GM19395 (cell line): ENCODE measurements at regions not wholly inside any gene's neighbourhood (a gene's known extent, or its start where the extent isn't known, plus 50 kb on each side); places are given as distances from the start of the nearest gene placed in this dataset.
"Not testable (repeated sequence)": the region's sequence is repeated elsewhere in the genome, so short reads cannot be mapped to it uniquely, and the experiment has no call there.

ENCODE experiments used
- ATAC-seq: cut with Tn5 transposase; IDR thresholded peaks from one replicate; pipeline ENCODE4 v1.9.1; 2021; ENCODE audit warnings: mild to moderate bottlenecking, moderate library complexity; ENCODE audit not compliant: unreplicated experiment

DNA sequence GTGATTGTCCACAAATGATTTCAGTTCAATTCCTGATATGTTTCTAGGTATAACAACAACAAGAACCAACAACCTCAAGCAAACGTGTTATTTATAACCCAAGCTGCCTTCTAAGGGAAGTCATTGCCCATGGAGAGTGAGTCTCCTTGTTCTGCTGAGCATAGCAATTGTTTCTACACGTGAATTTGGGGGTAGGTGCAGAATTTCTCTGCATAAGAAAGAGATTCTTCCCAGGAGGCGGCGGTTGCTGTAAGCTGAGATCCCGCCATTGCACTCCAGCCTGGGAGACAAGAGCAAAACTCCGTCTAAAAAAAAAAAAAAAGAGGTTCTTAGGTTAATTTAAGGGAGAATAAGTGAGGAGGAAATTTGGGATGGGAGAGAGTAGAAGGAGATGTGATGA, 226.5 kb upstream of the PELI2 start:
- ATAC-seq: no peak

DNA sequence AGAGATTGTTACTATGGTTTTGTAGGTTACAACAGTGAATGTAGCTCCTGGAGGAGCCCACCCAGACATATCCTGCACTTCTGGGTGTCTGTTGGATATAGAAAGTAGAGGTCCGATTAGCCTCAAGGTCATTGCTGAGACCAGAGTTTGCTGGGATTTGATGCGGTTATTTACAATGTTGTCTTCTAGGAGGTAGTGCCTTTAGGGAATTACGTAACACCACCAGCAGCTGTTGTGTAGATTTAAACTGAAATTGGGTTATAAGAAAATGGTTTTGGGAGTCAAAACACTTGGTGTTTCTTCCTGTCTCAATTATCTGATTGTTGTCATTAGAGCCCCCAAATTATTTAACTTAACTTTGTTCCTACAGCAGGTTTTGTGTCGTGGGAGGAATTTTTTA, 225.3 kb upstream of the PELI2 start:
- no peak for ATAC-seq

DNA sequence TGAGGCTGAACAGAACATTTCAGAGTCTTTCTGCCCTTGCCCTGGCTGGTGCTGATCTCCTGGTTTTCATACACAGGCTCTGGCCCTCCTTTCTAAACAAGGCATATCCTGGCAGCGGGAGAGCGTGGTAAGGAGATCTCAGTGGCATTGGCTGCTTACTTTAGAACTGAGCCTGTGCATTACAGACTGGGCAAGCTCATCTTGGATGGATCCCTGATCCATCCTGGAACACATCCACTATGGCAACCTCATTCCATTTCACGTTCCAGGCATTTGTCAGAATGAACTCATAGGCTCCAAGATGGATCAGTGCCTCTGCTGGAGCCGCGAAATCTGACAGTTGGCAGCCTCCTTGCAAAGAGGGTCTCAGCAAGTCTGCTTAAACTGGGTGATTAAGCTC, 224.5 kb upstream of the PELI2 start:
- no peak for ATAC-seq

DNA sequence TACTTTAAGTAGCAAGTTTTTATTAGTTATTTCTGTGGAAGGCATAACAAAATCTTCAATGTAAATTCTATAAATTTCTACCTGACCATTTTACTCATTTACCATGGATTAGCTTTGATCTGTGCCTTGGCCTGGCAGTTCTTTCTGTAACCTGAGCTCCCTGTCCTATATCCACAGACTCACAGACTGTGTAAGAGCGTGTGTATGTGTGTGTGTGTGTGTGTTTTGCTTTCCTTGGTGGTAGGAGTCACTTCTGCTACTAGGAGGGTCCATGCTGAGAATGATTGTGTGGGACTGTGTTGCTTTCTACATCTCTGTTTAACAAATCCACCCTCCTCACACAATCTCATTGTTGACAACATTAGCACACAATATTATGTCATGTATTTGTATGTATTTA, 221.2 kb upstream of the PELI2 start:
- ATAC-seq: no peak

DNA sequence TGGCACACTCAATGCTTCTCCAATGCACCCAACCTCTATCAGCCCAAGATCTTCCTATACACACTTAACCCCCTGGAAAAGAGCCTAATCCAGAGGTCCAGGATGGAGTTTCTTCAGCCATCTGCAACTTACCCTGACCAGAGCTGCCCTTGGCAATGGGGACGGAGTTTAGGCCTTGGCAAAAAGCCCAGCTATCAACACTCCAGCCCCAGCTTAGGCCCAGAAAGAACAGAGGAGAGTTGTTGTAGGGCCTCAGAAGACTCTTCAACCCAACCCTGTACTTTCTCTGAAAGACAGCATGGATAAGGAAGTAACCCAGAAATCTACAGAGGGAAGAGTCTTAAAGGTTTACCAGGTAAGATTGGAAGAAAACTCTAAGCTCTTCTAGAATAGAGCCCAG, 219.3 kb upstream of the PELI2 start:
- no peak for ATAC-seq

DNA sequence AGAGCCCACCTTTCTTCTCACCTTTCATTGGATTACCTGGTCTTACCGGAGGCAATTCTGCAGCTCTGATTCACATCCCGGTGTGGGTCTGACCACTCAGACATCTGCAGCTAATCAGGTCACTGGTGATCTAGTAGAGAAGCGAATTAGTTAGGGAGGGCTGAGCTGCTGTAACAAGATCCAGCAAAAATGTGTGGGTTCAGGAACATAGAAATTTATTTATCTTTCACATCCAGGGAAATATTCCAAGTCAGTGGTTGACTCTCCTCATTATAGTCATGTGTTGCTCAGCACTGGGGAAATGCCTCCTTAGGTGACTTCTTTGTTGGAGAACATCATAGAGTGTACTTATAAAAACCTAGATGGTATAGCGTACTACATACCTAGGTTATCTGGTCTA, 218.7 kb upstream of the PELI2 start:
- ATAC-seq: no peak

DNA sequence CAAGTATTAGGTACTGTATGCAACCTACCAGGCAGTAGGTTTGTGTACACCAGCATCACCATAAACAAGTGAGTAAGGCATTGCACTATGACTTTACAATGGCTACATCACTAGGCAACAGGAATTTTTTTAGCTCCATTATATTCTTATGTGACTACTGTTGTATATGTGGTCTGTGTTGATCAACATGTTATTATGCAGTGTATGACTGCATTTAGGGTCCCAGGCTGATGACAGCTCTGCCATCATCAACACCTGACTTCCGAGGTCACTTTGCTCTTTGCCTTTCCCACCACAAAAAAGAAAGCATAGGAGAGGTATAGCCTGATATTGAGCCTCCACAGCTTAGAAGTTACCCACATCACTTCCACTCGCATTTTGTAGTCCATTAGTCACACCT, 217.5 kb upstream of the PELI2 start:
- ATAC-seq: no peak

DNA sequence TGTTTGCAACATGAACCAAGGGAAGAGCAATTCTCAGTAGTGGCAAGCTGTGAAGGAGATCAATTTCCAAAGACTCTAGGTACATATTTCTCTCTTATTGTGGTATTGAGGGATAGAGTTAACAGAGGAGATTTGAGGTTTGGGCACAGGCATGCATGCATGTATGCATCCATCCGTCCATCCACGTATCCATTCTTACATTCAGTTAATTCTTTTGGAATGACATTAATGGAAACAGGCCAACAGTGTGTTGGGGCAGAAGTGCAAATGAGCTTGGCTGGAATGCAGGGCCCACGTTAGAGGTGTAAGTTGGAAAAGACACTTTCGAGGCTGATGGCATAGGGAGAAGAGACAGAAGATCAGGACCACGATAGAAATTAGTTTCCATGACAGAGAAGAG, 216.9 kb upstream of the PELI2 start:
- no peak for ATAC-seq

DNA sequence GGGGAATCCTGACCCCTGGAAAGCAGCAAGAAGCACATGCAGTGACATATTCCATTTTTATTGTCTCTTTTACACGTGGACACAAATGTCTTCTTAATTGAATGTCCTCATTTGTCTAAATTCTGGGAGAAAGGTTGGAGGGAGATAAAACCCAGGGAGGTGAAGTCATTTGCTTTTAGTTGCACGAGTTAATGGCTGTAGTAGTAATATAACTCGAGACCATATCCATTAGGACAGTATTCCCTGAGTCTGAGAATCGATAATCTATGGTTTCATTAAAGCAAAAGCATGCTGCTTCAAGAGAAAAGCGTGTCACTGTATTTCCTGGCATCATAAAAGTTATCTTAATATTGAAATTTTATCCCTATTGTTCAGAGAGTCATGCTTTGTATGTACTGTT, 216.0 kb upstream of the PELI2 start:
- ATAC-seq: no peak

DNA sequence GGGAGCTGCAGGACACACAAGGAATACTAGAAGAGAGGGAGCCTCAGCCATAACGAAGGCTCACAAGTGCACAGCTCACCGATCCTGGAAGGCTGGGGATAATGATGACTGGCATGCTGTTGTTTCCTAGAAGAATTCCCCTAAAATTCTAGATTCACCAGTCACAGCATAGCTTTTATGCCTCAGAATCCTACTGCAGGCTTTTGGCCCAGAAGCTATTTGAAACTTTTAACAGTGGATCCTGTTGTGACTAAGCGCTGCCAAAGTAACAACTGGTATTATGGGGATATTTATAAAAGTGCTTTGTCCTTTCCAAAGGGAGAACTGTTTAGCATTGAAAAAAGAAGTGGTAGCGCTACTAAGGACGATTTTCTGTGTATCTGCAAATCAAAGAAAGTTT, 214.1 kb upstream of the PELI2 start:
- no peak for ATAC-seq

DNA sequence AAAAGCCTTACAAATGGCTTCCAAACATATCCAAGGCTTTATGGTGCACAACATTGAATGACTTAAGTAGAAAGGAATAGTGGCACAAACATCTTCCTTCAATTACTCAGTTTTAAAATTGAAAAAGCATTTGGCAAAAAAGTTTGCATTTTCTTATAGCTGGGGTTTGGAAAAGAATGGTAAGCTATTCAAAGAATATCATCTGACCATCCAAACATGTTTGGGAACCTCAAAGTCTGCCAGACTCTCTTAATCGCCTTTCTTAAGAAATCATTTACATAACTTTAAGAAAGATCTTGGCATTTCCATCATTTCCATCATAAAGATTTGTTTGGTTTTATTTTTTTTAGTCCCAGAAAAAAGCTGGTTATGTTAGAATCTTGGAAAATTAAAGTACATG, 210.1 kb upstream of the PELI2 start:
- no peak for ATAC-seq

DNA sequence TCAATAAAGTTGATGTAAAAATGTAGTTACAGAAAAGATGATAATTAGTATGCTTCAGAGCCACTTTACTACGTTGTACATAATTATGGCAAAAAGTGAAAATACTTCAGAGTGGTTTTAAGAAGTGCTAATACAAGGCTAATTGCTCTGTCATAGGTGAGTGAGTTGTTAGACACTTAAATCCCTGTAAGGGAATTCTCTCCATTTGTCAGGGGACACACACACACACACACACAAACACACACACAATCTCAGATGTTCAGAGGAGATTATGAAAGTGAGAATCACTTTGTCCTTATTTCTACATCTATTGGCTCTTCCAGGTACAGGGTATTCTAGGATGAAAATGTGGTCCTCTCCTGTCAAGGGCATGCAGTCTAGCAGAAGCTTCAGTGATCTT, 208.3 kb upstream of the PELI2 start:
- no peak for ATAC-seq

DNA sequence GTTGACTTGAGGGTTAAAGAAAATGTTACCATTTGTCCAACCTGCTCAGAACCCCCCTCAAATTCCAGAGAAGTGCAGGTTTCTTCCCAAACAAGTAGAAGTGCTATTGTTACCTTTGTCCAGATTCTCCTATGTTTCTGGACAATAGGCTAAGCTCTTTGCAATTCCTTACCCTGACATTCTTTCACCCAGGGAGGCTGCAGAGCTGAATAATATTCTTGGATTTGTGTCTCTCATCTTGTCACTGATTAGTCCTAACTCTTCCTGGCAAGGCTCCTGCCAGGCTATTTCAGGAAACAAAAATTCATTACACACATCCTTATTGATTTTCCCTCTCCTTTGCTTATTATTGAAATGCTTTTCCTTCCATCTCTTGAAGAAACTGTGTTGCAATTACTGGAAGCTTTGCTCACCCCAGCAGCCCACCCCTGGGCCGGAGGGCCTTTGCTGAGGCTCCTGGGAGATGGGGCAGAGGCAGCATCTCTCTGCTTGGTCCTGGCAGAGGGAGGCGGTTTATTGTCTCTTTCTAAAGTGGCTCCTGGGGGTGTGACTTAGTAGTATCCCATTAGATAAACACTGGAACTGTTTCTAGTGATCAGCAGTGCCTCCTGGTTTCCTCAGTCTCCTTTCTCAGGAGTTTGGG, 207.5 kb upstream of the PELI2 start:
- ATAC-seq: no peak

DNA sequence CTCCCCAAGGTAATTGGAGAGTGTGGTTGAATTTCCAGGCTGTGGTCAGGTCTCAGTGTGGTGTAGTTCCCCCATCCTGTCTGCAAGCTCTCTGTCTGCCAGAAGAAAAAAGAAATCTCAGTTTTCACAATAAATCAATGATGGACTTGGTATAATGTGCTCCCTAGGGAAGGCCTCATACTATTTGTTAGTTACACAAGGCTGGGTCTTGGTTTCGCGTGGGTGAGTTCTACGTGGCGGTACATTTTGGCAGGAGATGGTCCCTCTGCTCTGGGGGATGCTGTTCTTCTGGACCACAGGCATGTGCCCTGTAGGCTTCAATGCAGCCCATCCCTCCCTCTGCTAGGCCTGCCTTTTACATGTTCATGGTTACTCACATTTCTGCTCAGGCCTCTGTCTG, 206.4 kb upstream of the PELI2 start:
- ATAC-seq: no peak

DNA sequence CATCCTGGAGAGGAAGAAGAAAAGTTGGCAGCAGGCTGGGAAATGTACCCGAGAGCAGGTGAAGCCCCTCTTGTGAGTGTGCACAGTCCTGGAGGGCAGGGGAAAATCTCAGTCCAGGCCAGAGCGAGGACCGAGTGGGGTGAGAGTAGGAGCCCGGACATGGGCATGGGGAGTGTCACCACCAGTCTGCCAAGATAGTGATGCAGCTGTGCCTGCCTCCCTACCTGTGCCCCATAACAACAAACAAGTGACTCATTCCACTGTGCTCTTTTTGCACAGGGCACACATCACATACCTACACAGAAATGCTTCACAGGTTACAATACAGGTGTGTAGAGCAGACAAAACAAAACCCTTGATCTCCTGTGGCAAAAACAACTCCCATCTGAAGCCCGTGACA, 205.9 kb upstream of the PELI2 start:
- ATAC-seq: no peak

DNA sequence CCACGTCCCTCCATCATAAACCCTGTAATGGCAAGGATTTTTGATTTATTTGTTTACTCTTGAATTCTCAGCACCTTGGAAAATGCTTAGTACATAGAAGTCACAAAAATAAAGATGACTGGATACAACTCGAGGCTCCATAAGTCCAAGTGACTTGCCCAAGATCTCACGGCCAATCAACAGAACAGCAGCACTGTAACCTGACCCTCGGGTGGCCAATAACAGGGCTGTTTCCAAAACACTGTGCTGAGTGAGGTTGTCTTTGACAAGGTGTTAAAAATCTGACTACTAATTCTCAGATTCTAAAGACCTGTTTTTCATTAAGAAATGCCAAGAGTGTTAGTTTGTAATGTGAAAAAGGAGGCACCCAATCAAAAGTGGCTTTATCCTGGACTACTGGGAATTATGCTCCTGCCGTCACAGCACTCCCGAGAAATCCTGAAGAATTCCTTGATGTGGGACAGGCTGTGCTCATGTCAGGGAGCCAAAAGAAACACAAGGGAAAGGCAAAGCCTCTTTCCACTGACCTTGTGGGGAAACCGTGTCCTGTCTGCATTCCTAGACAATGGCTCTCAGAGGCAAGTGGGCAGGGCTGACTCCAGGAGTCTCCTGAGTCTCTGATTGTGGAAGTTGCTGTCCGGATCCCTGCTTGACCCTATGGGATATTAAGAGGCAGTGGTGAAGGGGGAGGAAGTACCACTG, 204.7 kb upstream of the PELI2 start:
- no peak for ATAC-seq

DNA sequence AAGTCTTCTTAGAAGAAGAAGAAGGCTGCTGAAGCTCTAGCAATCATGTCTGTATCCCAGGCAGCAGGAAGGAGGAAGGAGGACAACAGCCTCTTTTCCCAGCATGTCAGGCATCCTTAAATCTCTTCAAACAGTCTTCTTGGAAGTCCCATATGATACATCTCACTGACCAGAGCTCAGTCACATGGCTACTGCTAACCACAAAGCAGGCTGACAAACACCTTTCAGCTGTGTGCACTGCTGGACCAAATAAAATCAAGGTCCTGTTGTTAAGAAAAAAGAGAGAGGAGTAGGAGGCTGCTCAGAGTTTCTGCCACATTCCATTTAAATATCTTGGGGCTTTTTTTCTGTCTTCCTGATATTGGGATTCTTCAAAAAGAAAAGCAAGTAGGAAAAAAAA, 203.4 kb upstream of the PELI2 start:
- no peak for ATAC-seq

DNA sequence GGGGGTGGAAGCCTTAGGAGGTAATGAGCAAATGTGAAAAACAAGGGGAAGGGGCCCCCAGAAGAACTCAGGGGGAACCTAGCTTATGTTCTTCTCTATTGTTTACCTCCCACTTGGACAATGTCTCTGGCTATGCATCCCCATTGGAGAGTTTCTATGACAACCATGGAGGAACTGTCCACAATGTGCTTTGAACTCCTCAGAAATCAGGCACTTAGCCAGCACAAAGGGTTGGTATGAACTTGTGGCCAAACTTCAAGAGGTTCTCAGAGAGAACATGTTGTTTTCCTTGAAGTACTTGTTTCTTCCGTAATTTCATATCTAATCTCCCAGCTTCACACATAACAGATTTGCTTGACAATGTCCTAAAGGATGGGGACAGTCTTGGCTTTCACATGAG, 202.8 kb upstream of the PELI2 start:
- ATAC-seq: no peak

DNA sequence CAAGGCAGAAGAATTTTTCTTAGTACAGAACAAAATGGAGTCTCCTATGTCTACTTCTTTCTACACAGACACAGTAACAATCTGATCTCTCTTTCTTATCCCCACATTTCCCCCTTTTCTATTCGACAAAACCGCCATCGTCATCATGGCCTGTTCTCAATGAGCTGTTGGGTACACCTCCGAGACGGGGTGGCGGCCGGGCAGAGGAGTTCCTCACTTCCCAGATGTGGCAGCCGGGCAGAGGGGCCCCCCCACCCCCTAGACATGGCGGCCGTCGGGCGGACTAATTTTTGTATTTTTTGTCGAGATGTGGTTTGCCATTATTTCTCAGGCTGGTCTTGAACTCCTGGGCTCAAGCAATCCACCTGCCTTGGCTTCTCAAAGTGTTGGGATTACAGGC, 198.4 kb upstream of the PELI2 start:
- not testable (repeated sequence) for ATAC-seq

DNA sequence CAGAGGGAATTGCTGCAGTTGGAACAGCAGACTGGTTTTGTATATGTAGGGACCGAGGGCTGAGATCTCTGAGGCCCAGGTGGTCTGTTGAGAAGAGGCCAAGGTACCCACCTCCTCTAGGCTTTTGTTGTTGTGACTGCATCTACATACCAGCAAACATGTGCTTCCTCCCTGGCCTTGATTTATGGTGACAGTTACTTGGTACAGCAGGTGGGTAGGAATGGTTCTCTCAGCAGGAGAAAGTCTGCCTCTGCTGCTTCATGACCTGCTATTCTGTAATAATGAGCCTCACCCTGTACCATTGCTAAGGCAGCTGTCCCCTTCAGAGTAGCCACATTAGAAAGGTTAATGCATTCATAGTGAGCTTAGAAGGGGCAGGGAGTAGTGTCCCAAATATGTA, 196.7 kb upstream of the PELI2 start:
- no peak for ATAC-seq

DNA sequence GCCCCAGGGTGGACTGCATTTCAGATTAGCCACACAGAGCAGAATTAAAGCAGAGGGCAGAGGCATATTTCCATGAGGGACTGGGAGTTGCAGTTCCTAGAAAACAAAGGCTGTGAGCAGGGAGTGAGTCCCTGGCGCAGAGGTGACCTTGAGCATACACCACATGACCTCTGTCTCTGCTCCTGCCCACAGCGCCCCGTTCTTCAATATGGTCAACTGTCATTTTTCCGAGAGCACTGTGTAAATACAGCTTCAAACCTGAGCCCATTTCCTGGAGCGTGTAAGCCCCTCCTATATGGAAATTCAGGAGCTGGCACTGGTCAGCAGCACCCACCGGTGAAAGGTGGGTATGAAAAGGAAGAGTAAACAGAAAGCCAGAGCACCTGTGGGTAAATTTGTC, 192.2 kb upstream of the PELI2 start:
- no peak for ATAC-seq

DNA sequence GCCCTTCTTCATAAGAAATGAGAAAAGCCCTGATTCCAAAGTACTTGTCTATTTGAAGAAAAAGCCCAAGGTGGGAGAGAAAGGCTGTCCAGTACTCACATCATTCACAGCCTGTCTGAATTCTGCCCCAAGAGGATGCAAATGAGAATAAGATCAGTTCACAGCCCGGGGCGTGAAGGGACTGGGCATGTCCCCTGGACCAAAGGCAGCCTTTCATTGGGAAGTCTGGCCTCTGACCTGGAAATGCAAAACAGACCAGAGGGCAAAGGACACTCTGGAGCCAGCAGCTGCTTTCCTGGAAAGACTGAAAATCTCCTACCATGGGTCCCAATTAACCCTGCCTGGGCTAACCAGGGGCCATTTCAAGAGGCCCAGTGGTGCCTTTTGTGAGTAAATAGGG, 191.2 kb upstream of the PELI2 start:
- no peak for ATAC-seq

DNA sequence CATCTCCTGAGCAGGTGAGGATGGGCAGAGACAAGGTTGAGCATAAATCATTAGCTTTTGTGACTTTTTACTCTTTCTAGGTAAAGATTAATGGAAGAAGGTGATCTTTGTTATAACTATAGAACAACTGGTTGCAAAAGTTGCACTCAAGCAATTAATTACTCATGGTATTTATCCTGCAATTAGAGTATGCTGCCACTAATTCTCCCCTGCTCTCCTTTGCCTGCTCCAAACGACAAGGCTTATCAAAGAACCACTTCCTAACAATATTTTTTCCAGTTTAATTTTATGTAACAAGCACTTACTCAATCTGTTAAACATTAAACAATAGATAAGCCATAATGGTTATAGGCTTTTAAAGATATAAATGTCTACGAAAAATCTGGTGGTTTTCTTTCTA, 189.9 kb upstream of the PELI2 start:
- ATAC-seq: no peak
